SK-N-MC (cell line): ENCODE measurements at regions not wholly inside any gene's neighbourhood (a gene's known extent, or its start where the extent isn't known, plus 50 kb on each side); places are given as distances from the start of the nearest gene placed in this dataset.

Experiments
- EZH2 ChIP-seq: fragments of 200-600 bp; sonication (generic); IDR thresholded peaks from one replicate; pipeline ENCODE4 v1.6.1; 2017; ENCODE audit warnings: antibody characterized with exemption
- POLR2AphosphoS5 ChIP-seq: IDR thresholded peaks from 2 replicates; pipeline ENCODE4 v1.6.1; 2012; ENCODE audit warnings: mild to moderate bottlenecking, low read depth, low read length, borderline replicate concordance

GRCh38 chr10:63825766-63826165 is 304.6 kb downstream of the REEP3 start:
- TF ChIP-seq EZH2 (no peak), POLR2AphosphoS5 (no peak)
